ENCODE measurements at regions not wholly inside any gene's neighbourhood (a gene's known extent, or its start where the extent isn't known, plus 50 kb on each side); places are given as distances from the start of the nearest gene placed in this dataset.
"Not testable (repeated sequence)": the region's sequence is repeated elsewhere in the genome, so short reads cannot be mapped to it uniquely, and the experiment has no call there.

DNA sequence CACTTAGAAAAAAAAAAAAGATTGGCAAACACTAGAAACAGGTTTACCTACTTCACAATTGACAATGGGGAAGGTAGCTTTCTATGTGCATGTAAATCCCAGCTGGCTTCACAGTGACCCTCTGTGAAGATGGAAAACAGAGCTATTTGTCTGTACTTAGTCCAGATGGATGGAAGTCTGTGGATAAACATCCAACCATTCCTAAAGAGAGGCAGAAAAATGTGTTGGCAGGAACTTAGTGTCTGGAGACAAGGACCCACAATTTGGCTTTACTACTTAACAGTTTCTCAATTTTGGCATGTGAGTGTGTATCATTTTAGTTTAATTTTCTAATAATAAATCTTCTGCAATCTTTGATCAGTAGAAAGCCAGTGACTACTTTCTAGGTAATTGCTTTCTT is 154.4 kb downstream of the RAD51AP2 start:
- DNase-seq (ENCODE audit: low spot score): no peak

DNA sequence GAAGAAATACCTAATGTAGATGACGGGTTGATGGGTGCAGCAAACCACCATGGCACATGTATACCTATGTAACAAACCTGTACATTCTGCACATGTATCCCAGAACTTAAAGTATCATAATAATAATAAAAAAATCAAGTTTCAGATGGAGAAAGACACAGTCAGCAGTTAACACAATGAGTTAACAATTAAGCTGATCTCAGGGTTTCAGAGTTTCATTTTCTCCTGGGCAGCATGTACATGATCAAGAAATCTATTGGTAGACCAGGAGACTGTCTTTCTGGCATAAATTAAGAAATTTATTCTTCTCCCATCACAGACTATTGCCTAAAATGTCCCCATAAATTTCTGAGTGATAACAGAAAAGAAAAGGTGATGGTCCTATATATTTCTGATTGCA is 155.3 kb downstream of the RAD51AP2 start:
- no peak for DNase-seq (ENCODE audit: low spot score)

DNA sequence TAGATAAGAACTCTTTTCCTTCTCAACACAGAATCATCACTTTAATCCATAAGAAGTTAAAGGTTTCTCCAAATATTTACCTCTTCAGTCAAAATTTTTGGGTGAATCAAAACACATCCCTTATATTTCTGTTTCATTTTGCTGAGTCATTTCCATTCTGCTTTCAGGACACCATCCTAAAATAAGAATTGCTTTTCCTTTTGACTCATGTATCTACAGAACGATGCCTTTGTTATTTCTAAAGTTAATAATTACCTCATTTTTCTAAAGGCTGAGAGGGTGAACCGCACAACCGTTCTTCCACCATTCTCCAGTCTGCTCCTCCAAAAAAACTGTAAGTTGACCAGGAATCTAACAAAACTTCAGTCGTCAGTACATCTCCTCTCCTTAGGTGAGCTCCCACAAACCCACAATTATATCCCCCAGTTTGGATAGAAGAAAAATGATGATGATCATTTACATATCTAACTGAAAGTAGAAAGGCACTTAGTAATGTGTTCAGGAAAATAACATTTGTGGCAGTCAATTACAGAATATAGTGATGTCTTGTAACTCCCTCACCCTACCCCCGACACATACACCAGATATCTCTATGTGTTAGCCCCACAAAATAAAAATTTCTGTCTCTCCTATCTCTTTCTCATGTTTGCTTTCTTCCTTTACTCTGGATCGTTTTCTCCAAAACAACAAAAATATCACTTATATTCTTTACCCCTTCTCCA is 162.5 kb downstream of the RAD51AP2 start:
- no peak for DNase-seq (ENCODE audit: low spot score)

DNA sequence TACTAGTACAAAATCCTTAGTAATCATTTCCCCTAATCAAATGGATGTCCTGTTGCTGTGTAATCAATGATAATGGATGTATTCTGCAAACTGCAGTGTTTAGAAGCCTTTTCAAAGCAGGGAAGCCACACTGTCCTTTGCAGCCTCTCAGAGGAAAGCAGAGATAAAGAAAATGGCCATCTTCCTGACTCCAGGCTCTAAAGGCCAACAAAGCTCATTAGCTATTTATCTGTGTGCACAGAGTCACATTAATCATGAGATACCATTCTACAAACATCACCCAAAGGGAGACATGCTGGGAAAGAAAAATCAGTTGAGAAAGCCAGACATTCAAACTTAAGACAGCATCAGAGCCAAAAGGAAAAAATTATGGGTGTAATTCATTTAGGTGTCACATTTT is 165.0 kb downstream of the RAD51AP2 start:
- DNase-seq (ENCODE audit: low spot score): no peak

DNA sequence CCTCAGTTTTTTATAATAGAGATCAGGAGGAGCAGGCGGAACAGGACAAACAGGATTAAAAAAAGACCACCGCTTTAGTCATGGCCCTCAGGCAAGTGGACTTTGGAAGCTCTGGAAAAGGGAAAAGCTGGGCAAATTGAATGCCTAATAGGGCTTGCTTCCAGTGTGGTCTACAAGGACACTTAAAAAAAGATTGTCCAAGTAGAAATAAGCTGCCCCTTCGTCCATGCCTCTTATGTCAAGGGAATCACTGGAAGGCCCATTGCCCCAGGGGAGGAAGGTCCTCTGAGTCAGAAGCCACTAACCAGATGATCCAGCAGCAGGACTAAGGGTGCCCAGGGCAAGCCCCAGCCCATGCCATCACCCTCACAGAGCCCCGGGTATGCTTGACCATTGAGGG is 175.5 kb downstream of the RAD51AP2 start:
- DNase-seq (ENCODE audit: low spot score): not testable (repeated sequence)

DNA sequence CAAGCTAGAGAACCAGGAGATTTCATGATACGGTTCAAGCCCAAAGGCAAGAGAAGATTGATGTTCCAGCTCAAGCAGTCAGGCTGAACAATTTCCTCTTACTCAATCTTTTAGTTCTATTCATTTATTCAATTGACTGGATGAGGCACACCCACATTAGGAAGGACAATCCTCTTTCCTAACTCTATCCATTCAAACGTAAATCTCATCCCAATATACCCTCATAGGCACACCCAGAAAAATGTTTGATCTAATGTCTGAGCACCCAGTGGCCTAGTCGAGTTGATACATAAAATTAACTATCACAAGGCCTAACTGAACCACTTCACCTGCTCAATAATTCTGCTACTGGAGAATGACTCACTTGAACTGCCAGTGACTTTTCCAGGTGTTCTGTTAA is 180.7 kb downstream of the RAD51AP2 start:
- DNase-seq (ENCODE audit: low spot score): no peak

DNA sequence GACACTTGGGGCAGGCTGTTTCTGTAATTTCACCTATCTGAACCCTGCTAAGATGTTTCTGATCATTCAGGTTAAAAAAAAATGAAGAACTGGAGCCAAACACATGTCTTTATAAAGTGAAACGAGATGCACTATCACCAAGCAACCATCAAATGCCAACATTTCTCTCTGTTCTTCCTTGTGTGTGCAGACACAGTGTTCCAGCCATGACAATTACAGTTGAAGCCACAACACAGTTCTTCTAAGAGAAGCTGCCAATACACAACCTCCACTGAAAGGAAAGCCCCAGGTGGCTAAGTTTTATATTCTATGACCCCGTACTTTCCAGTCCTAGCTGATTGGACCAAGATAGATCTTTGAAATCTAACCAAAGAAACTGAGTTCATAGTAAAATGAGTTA is 181.8 kb downstream of the RAD51AP2 start:
- no peak for DNase-seq (ENCODE audit: low spot score)

DNA sequence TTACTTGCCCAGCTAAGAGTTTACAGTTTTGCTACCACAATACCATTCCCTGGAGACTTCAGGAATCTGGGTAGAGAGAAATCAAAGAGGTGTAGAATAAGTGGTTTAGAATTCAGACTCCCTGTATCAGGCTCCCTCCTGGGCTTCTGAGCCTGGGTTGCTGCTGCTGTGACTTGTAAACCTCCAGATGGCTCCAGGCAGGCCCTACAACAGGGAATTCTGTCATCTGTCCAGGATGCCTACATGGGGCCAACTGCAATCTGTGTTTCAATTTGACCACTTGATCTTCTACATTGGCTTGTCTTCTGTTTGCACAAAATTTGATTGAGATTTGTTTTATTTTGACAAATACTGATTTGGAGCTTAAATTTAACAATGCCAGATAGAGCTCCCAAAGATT is 183.9 kb downstream of the RAD51AP2 start:
- no peak for DNase-seq (ENCODE audit: low spot score)

DNA sequence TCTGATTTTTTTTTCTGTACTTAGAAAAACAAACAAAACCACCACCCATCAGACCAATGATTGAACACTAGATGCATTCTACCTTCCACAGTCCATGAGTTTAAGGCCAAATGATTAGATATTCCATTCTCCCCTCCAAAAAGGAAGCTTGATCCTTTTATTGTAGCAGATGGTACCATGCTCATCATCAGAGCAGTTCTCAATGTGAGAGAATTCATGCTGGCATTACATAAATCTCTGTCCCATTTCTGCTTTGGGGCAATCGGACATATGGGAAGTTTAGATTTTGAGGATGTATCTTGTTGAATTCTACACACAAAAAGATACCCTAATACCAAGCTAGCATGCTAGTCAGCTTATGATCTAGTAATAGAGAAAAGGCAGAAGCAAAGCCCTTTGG is 186.6 kb downstream of the RAD51AP2 start:
- DNase-seq (ENCODE audit: low spot score): no peak

DNA sequence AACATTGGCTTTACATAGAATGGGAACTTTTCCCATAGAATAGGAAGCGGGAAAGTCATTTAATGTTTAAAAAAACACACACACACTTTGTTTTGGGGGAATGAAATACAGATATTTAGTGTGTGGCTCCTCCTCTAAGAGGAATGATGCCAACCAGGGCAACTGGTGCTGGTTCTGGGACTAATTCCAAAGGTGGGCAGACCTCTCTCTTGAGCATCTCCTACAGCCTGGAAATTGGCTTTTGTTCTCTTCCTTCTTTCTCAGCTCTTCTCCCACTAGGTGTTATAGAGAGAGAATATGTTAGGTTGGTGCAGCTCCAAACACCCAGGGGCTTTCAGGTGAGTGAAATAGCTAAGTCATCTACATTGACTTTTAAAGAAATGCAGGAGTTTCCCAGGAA is 190.1 kb downstream of the RAD51AP2 start:
- DNase-seq (ENCODE audit: low spot score): no peak

DNA sequence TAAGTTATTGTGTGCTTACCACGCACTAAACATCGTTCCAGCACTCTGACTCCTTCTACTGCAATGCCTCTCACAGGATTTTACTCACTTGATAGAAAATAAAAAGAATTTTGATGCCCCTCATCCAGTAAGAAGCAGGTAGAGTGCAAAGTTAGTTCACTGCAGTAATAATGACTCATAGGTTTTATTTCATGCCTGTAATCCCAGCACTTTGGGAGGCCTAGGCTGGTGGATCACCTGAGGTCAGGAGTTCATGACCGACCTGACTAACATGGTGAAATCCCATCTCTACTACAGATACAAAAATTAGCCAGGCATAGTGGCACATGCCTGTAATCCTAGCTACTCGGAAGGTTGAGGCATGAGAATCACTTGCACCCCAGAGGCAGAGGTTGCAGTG is 190.6 kb downstream of the RAD51AP2 start:
- DNase-seq (ENCODE audit: low spot score): no peak

DNA sequence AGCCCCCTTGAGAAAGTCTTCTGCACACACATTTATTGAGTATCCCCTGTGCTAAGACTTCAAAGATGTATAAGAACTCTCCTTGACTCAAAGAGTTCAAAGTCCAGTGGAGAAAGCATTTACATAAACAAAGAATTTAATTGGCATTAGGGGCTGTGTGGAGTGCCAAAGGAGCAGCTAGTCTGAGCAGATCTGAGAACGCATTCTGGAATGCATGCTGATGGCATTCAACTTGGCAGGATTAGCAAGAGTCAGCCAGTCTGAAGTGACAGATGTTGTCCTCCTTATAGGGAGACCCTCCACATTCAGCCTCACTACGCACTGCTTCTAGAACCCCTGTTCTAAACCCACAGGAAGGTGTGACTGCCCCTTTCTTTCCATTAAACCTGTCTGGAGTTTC is 191.5 kb downstream of the RAD51AP2 start:
- no peak for DNase-seq (ENCODE audit: low spot score)

DNA sequence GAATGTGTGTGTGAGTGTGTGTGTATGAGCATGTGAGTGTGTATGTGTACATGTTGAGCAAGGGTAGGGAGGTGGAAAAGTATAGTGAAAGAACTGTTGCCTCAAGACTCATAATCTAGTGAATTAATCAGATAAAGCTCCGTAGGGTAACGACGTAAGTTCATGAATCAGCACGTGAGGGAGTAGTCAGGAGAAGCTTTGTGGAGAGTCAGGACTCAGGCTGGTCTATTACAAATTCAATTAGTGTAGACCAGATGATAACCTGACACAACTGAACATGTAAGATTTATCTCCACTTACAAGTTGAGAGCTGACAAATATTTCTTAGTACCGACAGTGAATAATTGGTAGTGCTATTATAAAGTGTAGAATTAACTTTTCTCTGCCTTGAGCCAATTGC is 194.5 kb downstream of the RAD51AP2 start:
- no peak for DNase-seq (ENCODE audit: low spot score)

DNA sequence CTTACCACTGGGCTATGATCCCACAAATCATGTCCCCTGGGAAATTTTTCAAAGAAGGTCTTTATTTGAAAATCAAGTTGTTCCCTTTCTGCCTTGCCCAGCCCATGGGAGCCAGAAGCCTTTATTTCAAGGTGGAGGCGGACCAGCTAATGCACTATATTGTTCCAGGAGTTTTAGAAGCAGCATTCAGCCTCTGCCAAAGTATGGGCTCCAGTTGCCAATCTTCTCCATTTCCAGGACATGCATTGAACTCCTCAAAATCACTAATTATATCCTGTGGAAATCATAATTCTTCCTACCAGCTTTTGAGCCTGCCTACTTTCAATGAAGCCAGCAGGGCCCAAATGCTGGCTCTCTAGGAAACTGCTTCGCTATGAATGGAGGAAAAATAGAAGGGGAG is 195.8 kb downstream of the RAD51AP2 start:
- no peak for DNase-seq (ENCODE audit: low spot score)

DNA sequence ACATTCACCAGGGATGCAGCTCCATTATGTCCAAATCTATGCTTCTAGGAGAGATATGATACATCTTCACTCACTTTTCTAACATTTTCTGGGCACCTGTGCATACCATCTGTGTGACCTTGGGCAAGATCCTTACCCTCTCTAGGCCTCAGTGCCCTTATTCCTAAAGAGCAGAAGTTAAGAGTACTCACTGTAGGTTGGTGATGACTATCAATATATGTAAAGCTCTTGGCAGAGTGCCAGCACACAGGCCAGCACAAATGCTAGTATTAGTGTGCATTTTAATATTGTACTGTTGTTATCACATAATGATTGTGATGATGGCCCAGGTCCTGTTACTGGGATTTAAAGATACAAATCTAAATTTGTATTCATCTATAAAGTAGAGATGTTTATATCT is 199.2 kb downstream of the RAD51AP2 start:
- DNase-seq (ENCODE audit: low spot score): no peak

DNA sequence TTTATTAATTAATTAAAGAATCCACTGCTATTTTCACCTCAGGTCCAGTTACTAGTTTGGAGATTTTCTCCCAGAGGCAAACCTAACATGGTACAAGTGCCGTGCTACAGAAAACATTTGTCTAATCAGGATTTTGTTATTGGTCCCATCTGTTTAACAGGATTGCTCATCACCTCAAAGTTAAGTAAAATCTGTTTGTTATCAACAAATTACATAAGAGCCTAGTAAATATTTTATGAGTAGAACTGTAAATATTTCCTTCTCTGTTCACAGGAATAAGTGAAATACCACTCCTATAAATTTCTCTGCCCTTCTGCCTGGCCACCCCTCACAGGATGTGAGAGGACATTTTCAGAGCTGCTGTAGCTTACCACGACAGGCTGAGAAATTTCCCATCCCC is 200.2 kb downstream of the RAD51AP2 start:
- DNase-seq (ENCODE audit: low spot score): no peak

DNA sequence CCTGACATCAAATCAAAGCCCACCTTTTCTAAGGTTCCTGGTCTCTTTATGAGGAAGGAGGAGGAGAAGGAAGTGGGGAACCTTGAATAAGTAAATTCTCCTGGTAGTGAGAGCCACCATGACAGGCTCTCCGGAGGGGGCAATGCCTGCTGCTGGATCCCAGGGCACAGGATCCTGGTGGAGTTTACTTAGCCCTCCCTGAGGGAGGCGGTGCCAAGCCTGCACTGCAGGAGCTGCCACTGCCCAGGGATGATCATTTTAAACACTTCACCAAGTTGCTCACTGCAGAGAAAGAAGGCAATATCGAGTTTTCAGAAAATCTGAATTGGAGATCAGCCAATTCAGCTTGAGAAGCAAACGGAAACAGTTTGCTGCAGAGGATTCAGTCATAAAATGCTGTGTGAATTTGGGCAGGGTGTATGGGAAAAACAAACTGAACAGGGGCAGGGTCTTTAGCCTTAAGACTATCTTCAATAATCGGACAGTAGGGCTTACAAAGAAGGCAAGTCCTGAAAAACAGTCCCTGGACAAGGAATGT is 200.7 kb downstream of the RAD51AP2 start:
- no peak for DNase-seq (ENCODE audit: low spot score)

DNA sequence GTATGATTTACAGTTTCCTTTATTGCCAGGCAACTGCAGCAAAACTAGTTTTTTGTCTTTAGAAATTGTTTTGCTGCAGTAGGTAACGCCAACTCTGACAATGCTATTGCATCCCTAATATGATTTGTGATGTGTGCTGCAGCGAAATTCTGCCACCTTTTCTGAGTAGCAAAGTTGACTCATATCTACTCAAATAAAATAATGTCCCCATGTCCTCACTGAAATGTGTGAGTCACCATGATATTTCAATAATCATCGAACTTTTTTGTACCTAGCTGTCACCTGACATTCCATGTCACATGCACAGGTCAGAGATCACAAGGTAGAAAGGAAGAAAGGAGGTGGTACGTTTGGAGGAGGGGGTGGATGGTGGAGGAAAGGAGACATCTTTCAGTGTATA is 205.0 kb downstream of the RAD51AP2 start:
- DNase-seq (ENCODE audit: low spot score): no peak

DNA sequence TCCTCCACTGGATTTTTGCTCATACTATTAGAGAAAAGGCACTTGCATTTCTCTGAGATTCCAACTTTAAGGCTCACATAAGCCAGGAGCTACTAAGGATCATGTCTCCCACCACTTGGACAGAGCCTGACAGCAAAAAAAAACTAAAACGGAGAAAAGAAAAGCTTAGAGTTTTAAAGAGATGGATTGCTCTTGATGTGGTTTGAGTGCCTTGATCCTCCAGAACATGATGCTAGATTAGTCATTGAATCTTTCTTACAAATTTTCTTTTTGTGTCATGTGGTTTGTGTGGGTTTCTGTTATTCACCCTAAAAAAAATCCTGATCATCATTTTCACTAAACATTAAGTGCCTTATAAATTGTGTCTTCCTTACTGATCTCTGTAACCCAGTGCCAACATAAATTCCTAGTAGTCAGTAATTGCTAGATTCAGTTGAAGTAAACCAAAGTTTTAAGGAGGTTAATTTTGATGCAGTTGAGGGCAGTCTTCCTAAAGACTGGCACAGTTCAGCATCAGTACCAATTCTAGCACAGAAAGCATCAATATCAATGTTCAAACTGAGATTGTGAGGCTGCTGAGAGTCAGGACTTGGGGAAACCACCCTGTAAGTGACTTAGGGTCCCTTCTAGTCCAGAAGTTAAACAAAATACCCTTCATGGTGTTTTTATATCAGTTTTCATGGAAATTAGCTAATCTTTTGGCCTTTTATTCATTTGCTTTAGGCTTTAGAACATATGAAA is 206.3 kb downstream of the RAD51AP2 start:
- no peak for DNase-seq (ENCODE audit: low spot score)

DNA sequence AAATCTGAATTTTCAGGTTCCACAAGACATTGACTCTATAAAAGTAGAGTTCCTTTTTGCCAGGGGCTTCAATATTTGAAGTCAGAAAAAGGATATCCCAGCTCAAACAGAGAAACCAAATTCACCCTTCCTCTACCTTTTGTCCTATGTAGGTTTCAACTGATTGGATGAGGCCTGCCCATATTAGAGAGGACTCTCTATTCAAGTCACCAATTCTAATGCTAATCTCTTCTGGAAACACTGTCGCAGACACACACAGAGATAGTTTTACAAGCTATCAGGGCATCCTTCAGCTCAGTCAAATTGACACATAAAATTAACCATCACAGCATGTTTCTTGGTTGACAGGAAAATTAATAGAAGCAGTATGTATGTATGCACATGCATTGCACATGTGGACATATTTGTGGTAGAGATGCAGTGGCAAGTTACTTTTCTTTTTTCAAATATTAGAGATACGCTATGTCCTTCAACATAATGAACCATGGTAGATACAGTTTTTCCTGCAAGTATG is 207.1 kb downstream of the RAD51AP2 start:
- no peak for DNase-seq (ENCODE audit: low spot score)

DNA sequence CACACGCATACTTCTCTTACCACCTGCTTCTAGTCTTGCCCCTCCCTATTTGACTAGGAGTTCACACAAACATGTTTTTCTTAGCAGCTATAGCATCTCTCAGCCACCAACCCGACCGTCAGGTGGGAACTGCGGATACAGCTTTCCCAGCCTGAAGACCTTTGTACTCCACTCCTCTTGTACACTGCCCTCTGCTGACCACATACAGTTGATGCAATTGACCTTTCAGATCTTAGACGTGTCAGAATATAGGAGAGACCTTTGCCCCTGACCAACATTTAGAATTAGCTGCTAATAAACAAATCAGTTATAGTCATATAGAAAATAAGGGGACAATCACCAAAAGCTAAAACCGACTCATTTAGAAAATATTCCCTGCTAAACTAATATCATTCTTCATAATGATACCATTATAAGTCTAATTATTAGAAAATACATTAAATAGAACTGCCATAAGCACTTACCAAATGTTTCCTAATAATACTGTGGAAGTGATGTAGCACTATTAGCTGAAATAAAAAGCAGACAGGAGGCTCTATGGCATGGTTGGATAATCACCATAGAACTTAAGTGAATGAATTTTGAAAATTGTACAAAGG is 208.4 kb downstream of the RAD51AP2 start:
- DNase-seq (ENCODE audit: low spot score): no peak

DNA sequence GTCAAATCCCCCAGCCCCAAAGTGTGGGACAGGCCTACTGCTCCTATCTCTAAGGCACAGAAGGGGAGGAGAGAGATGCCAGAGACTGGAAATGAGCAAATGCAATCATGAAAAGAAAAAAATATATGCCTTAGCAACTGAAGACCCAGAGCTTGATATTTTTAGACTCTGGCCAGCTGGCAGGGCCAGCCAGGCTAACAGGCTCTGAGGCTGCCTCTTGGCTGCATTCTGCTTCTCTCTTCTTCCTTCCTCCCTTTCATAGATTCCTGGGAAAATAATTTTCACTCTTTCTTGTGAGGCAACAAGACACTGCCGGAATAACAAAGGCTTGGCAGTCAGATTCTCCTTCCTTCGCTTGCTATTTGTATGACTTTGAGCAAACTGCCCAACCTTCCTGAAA is 209.1 kb downstream of the RAD51AP2 start:
- no peak for DNase-seq (ENCODE audit: low spot score)

DNA sequence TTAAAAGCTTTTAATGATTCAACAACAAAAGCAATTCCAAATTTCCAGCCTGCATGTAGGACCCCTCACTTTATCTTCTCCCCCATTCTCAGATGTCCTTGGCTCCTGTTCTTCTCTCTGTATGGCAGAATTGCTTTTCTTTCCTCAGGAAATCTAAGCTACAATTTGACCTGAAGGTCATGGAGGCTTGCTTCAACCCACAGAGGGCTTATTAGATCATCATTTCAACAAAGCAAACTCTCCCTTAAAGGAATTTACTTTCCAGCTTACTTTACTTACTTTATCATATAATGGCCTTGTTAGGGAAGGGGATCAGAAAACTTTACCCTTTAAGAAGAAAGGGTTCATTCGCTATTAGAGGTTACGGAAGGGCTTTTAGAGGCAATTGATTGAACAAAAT is 211.5 kb downstream of the RAD51AP2 start:
- no peak for DNase-seq (ENCODE audit: low spot score)

Data from CD4-positive, alpha-beta T cell treated with Interleukin-6 at 100 ng/mL for 8 hours (primary cell).